ENCODE measurements at regions not wholly inside any gene's neighbourhood (a gene's known extent, or its start where the extent isn't known, plus 50 kb on each side); places are given as distances from the start of the nearest gene placed in this dataset.

GRCh38 chr5:8844847-8845246, 701.0 kb downstream of the SEMA5A start:
- DNase-seq (ENCODE audit: low read depth in 2 of 2) = no peak

GRCh38 chr5:8845296-8845695, 700.6 kb downstream of the SEMA5A start:
- DNase-seq (ENCODE audit: low read depth in 2 of 2) = no peak

- DNase-seq (ENCODE audit: low read depth in 2 of 2) = no peak
Observed at GRCh38 chr5:8848366-8848765, 697.5 kb downstream of the SEMA5A start.

GRCh38 chr5:8848997-8849594, 696.8 kb downstream of the SEMA5A start:
- DNase-seq (ENCODE audit: low read depth in 2 of 2) = no peak

- DNase-seq (ENCODE audit: low read depth in 2 of 2) = no peak
Observed at GRCh38 chr5:8851101-8851500, 694.8 kb downstream of the SEMA5A start.

- peak in 1 of 2 experiments; percentile 29 for DNase-seq (ENCODE audit: low read depth in 2 of 2)
Observed at GRCh38 chr5:8857051-8857450, 688.8 kb downstream of the SEMA5A start.

GRCh38 chr5:8861764-8862163, 684.1 kb downstream of the SEMA5A start:
- no peak for DNase-seq (ENCODE audit: low read depth in 2 of 2)

GRCh38 chr5:8864053-8864452, 681.8 kb downstream of the SEMA5A start:
- DNase-seq (ENCODE audit: low read depth in 2 of 2) = no peak

- DNase-seq (ENCODE audit: low read depth in 2 of 2) = no peak
Observed at GRCh38 chr5:8865266-8865665, 680.6 kb downstream of the SEMA5A start.

GRCh38 chr5:8865686-8866374, 680.0 kb downstream of the SEMA5A start:
- no peak for DNase-seq (ENCODE audit: low read depth in 2 of 2)

GRCh38 chr5:8868283-8868682, 677.6 kb downstream of the SEMA5A start:
- no peak for DNase-seq (ENCODE audit: low read depth in 2 of 2)

- no peak for DNase-seq (ENCODE audit: low read depth in 2 of 2)
Observed at GRCh38 chr5:8869932-8870331, 675.9 kb downstream of the SEMA5A start.

GRCh38 chr5:8870349-8870958, 675.4 kb downstream of the SEMA5A start:
- no peak for DNase-seq (ENCODE audit: low read depth in 2 of 2)

- peak in 1 of 2 experiments; percentile 10 for DNase-seq (ENCODE audit: low read depth in 2 of 2)
Observed at GRCh38 chr5:8870959-8871355, 674.9 kb downstream of the SEMA5A start.

GRCh38 chr5:8871446-8871845, 674.4 kb downstream of the SEMA5A start:
- no peak for DNase-seq (ENCODE audit: low read depth in 2 of 2)

GRCh38 chr5:8875722-8876121, 670.2 kb downstream of the SEMA5A start:
- no peak for DNase-seq (ENCODE audit: low read depth in 2 of 2)

GRCh38 chr5:8879248-8879647, 666.6 kb downstream of the SEMA5A start:
- DNase-seq (ENCODE audit: low read depth in 2 of 2) = no peak

- no peak for DNase-seq (ENCODE audit: low read depth in 2 of 2)
Observed at GRCh38 chr5:8884029-8884428, 661.8 kb downstream of the SEMA5A start.

- no peak for DNase-seq (ENCODE audit: low read depth in 2 of 2)
Observed at GRCh38 chr5:8892926-8893325, 652.9 kb downstream of the SEMA5A start.

- DNase-seq (ENCODE audit: low read depth in 2 of 2) = no peak
Observed at GRCh38 chr5:8894031-8894430, 651.8 kb downstream of the SEMA5A start.

GRCh38 chr5:8895062-8895461, 650.8 kb downstream of the SEMA5A start:
- DNase-seq (ENCODE audit: low read depth in 2 of 2) = no peak

GRCh38 chr5:8895599-8895998, 650.3 kb downstream of the SEMA5A start:
- no peak for DNase-seq (ENCODE audit: low read depth in 2 of 2)

GRCh38 chr5:8897316-8897715, 648.6 kb downstream of the SEMA5A start:
- no peak for DNase-seq (ENCODE audit: low read depth in 2 of 2)
